K562 (cell line): ENCODE measurements at regions not wholly inside any gene's neighbourhood (a gene's known extent, or its start where the extent isn't known, plus 50 kb on each side); places are given as distances from the start of the nearest gene placed in this dataset.

Experiments used
- ATAC-seq: fragments of 200-7000 bp; cut with Tn5 transposase; 3 replicates; pipeline ENCODE4 v1.9.1; 2020; ENCODE audit warnings: moderate library complexity
- BruUV-seq: library from RNA; stranded (reverse); fragments of 400-500 nt; replicated peaks from 2 replicates; lab custom pipeline; 2021; lab: Mats Ljungman, UMichigan
- CTCF ChIA-PET: fragments of 300-600 bp; formaldehyde crosslinking; extraction: SDS; loops from one replicate; lab custom pipeline; 2021; ENCODE audit warnings: low intra/inter-chr PET ratio; lab: Yijun Ruan, JAX
- POLR2A ChIA-PET: fragments of 300-600, 350-650 bp; sonication (Branson Sonifier 250); formaldehyde crosslinking; extraction: SDS; loops from one replicate; lab custom pipeline; 2021; ENCODE audit warnings: antibody characterized with exemption, inconsistent platforms; lab: Yijun Ruan, JAX
- DNase-seq, 4 experiments: peaks; one replicate each; pipeline versions ENCODE4 v3.0.0 to v3.0.0-alpha.2; 2011 to 2018; ENCODE audit warnings: low spot score in 3 of 4, mixed read lengths in 3 of 4; ENCODE audit errors: extremely low read depth in 1 of 4
- FAIRE-seq: peaks from 2 replicates; lab custom pipeline; 2011; peaks lifted over from hg19 to GRCh38; lab: Jason Lieb, UNC
- H2AFZ ChIP-seq: 2 replicates; pipeline ENCODE4 v1.6.0; 2011; ENCODE audit warnings: low read depth, low read length, control low read depth, inconsistent platforms
- H3K27ac ChIP-seq: fragments of 200-600 bp; 3 replicates; pipeline ENCODE4 v1.8.0; 2011; ENCODE audit warnings: low read depth, mild to moderate bottlenecking, control low read depth, inconsistent platforms, low read length, moderate library complexity, mixed read lengths; ENCODE audit errors: extremely low read depth
- H3K27me3 ChIP-seq, 2 experiments: fragments of 300-600 bp in 1 of 2; 2 replicates in 1 of 2; 3 replicates in 1 of 2; pipeline versions ENCODE4 v1.6.0 to v1.8.0; 2011; ENCODE audit warnings: inconsistent platforms in 2 of 2, low read length in 2 of 2, mild to moderate bottlenecking in 1 of 2, mixed read lengths in 1 of 2, moderate library complexity in 1 of 2; ENCODE audit not compliant: control insufficient read depth in 2 of 2, insufficient read depth in 2 of 2
- H3K36me3 ChIP-seq: fragments of 300-600 bp; 3 replicates; pipeline ENCODE4 v1.8.0; 2011; ENCODE audit warnings: mild to moderate bottlenecking, low read length, inconsistent platforms; ENCODE audit not compliant: control insufficient read depth, insufficient read depth
- H3K4me1 ChIP-seq, 2 experiments: fragments of 200-600 bp in 1 of 2; replicated peaks in 1 of 2; 2 replicates in 1 of 2; 3 replicates in 1 of 2; pipeline versions ENCODE4 v1.5.1 to v1.8.0; 2011; ENCODE audit warnings: inconsistent platforms in 2 of 2, low read length in 2 of 2, mild to moderate bottlenecking in 1 of 2, mixed read lengths in 1 of 2, moderate library complexity in 1 of 2; ENCODE audit not compliant: control insufficient read depth in 2 of 2, insufficient read depth in 2 of 2
- H3K4me2 ChIP-seq: 2 replicates; pipeline ENCODE4 v1.6.1; 2011; ENCODE audit warnings: low read length, control low read depth, inconsistent platforms, mixed read lengths; ENCODE audit not compliant: insufficient read depth
- H3K4me3 ChIP-seq: fragments of 200-600 bp; sonication (generic), shearing (Covaris generic); 2 replicates; pipeline ENCODE4 v1.5.1; 2016; ENCODE audit warnings: control low read depth, inconsistent platforms
- H3K79me2 ChIP-seq: fragments of 200-600 bp; 3 replicates; pipeline ENCODE4 v1.8.0; 2011; ENCODE audit warnings: low read length, inconsistent platforms; ENCODE audit not compliant: control insufficient read depth, insufficient read depth
- H3K9ac ChIP-seq, 2 experiments: 2 replicates each; pipeline versions ENCODE4 v1.6.0 to v1.6.1; 2011; ENCODE audit warnings: low read depth in 2 of 2, low read length in 2 of 2, control low read depth in 1 of 2, inconsistent platforms in 1 of 2, mild to moderate bottlenecking in 1 of 2, mixed read lengths in 1 of 2; ENCODE audit not compliant: insufficient read depth in 1 of 2
- H3K9me1 ChIP-seq: one replicate; pipeline ENCODE4 v1.6.0; 2011; ENCODE audit warnings: inconsistent platforms, mild to moderate bottlenecking, low read length, moderate library complexity; ENCODE audit not compliant: control insufficient read depth, insufficient read depth
- H3K9me3 ChIP-seq: replicated peaks from 2 replicates; pipeline ENCODE4 v1.5.1; 2011; ENCODE audit warnings: low read depth, low read length, inconsistent platforms; ENCODE audit not compliant: control insufficient read depth, insufficient read depth
- H4K20me1 ChIP-seq: replicated peaks from 2 replicates; pipeline ENCODE4 v1.6.1; 2011; ENCODE audit warnings: low read length, inconsistent platforms, mixed read lengths; ENCODE audit not compliant: control insufficient read depth, insufficient read depth
- CTCF ChIP-seq, 3 experiments: IDR thresholded peaks in 2 of 3; conservative IDR thresholded peaks in 1 of 3; 2 replicates each; pipeline ENCODE4 v1.5.1; 2011 to 2012; ENCODE audit warnings: low read length in 3 of 3, mild to moderate bottlenecking in 3 of 3, control low read depth in 2 of 3, improper control_type of control experiment in 1 of 3, inconsistent platforms in 1 of 3, low read depth in 1 of 3, mixed read lengths in 1 of 3, moderate library complexity in 1 of 3; ENCODE audit not compliant: insufficient read depth in 2 of 3
- MXI1 ChIP-seq: IDR thresholded peaks from 2 replicates; pipeline ENCODE4 v1.6.1; 2011; ENCODE audit warnings: low read depth, mild to moderate bottlenecking, improper control_type of control experiment, low read length
- NRF1 ChIP-seq, 2 experiments: fragments of 450-650 bp; IDR thresholded peaks in 1 of 2; conservative IDR thresholded peaks in 1 of 2; 2 replicates each; pipeline ENCODE4 v1.6.1; 2014; ENCODE audit warnings: mild to moderate bottlenecking in 2 of 2
- RAD21 ChIP-seq, 2 experiments: fragments of 250-450 bp in 1 of 2; fragments of 450-650 bp in 1 of 2; sonication (Bioruptor Pico) in 1 of 2; formaldehyde crosslinking in 1 of 2; IDR thresholded peaks in 1 of 2; conservative IDR thresholded peaks in 1 of 2; 2 replicates each; pipeline versions ENCODE4 v1.4.0 to v1.8.0; 2020 to 2022; ENCODE audit warnings: mild to moderate bottlenecking in 2 of 2, moderate library complexity in 1 of 2
- RBM25 ChIP-seq: fragments of 200-400 bp; formaldehyde crosslinking; IDR thresholded peaks from 2 replicates; pipeline ENCODE4 v1.6.1; 2018; ENCODE audit warnings: low read length, low read depth, moderate library complexity; ENCODE audit not compliant: severe bottlenecking
- REST ChIP-seq, 2 experiments: fragments of 450-650 bp; formaldehyde crosslinking in 1 of 2; IDR thresholded peaks; 2 replicates each; pipeline versions ENCODE4 v1.4.0 to v1.6.1; 2014 to 2020; ENCODE audit warnings: mild to moderate bottlenecking in 2 of 2, borderline replicate concordance in 1 of 2, low read depth in 1 of 2
- ZNF124 ChIP-seq: sonication (generic); formaldehyde crosslinking; IDR thresholded peaks from 2 replicates; pipeline ENCODE4 v1.8.1; 2022; ENCODE audit warnings: missing genetic modification reagents
- ZNF444 ChIP-seq: fragments of 250-450 bp; sonication (Bioruptor Pico); IDR thresholded peaks from 2 replicates; pipeline ENCODE4 v1.4.0; 2020; ENCODE audit warnings: mild to moderate bottlenecking, moderate library complexity
- WGBS: fragments of 100-300 bp; shearing (Covaris generic); methylation state at CpG from one replicate; pipeline ENCODE4 v1.1.6; 2016; ENCODE audit warnings: low coverage, mixed read lengths; ENCODE audit not compliant: insufficient coverage; ENCODE audit errors: missing lambda C conversion rate; 5-methylcytosine and 5-hydroxymethylcytosine counted together
- in situ Hi-C: fragments of 300-500 bp; cut with MboI; formaldehyde crosslinking; loops from 4 replicates; pipeline ENCODE4 v1.15.0; 2018; ENCODE audit warnings: inconsistent platforms, mixed read lengths
- intact Hi-C: fragments of 100-400 bp; cut with micrococcal nuclease; formaldehyde crosslinking; loops from 2 replicates; pipeline ENCODE4 v1.14.2; 2022

- H3K27me3 ChIP-seq = peaks cover 22 to 46% of the 10 kb centered on the region in 2 experiments; a peak in 4 of 5 replicates
- 24% methylated on average over 11 of the region's 15 CpGs for WGBS
- H3K4me1 ChIP-seq = peaks cover 0 to 8% of the 10 kb centered on the region in 2 experiments; a peak in 3 of 5 replicates
- H3K9me1 ChIP-seq = no peaks in the 10 kb centered on the region
- H3K79me2 ChIP-seq = peaks cover 3% of the 10 kb centered on the region
- H3K27ac ChIP-seq = no peak overlapping the region
- ATAC-seq (peak; percentile 57), FAIRE-seq (no peak), DNase-seq (peak in 3 of 4 experiments; percentile 19 to 39 (median 32))
- CTCF ChIA-PET = interaction anchor here (0.6 kb wide), 1 partner anchor 444 kb away, joined by 3 read pairs; no protein-coding TSS in a partner anchor
- no peak overlapping the region for H3K4me2 ChIP-seq
- in situ Hi-C loops = loop anchor here (10.0 kb wide), 1 partner anchor 218 kb away; no protein-coding TSS in a partner anchor
- H3K9me3 ChIP-seq = peaks cover 4% of the 10 kb centered on the region; the same call in 1 of the 2 replicates
- H4K20me1 ChIP-seq = no peaks in the 10 kb centered on the region; the same call in 1 of the 2 replicates
- H3K9ac ChIP-seq = 0 out of 4 replicates have a peak overlapping the region, but pooled peaks of 1 of the 2 experiments have one; percentile 40
- intact Hi-C loops = loop anchor here (5.0 to 10.0 kb wide), 2 partner anchors 148 to 211 kb away; no protein-coding TSS in a partner anchor
- POLR2A ChIA-PET = no interaction called here
- no peaks in the 10 kb centered on the region for H3K36me3 ChIP-seq
- BruUV-seq = no TSS peak
- H2AFZ ChIP-seq = no peak overlapping the region
- H3K4me3 ChIP-seq = no peak overlapping the region
- TF ChIP-seq ZNF124 (CRISPR knock-in tag) (no peak), CTCF (IDR thresholded peaks at IDR 0.05 in 2 of 3, conservative IDR thresholded peaks at IDR 0.05 in 1 of 3; ENCODE audit: insufficient read depth in 2 of 3, low read depth in 1 of 3, low read length in 3 of 3) (peak; percentile 45 to 63 (median 49); a peak in 5 of 6 replicates), ZNF444 (no peak), NRF1 (conservative IDR thresholded peaks at IDR 0.05 in 1 of 2, IDR thresholded peaks at IDR 0.05 in 1 of 2) (no peak), MXI1 (no peak), REST (IDR thresholded peaks at IDR 0.05; ENCODE audit: borderline replicate concordance) (peak; percentile 49; the same call in 1 of the 2 replicates), REST (CRISPR knock-in tag; IDR thresholded peaks at IDR 0.05; ENCODE audit: low read depth) (no peak), RBM25 (peak; percentile 27), RAD21 (CRISPR knock-in tag; conservative IDR thresholded peaks at IDR 0.05 in 1 of 2, IDR thresholded peaks at IDR 0.05 in 1 of 2) (peak in 1 of 2 experiments; percentile 71; a peak in 3 of 4 replicates)
These were observed 864.3 kb downstream of the TBC1D22A start for GRCh38 chr22:47626428-47627390.
